Activated naive CD4-positive, alpha-beta T cell treated with anti-CD3 and anti-CD28 coated beads for 36 hours (primary cell): ENCODE measurements at regions not wholly inside any gene's neighbourhood (a gene's known extent, or its start where the extent isn't known, plus 50 kb on each side); places are given as distances from the start of the nearest gene placed in this dataset.

Experiments used
- CTCF ChIA-PET: fragments of 350-600 bp; sonication (Branson Sonifier 250); formaldehyde crosslinking; loops from one replicate; lab custom pipeline; 2021; ENCODE audit warnings: antibody characterized with exemption; lab: Charles Lee
- DNase-seq: peaks from one replicate; pipeline ENCODE4 v3.0.0-alpha.2; 2020
- H3K27ac Mint-ChIP-seq: one replicate; pipeline ENCODE4 v1.8.0; 2021; ENCODE audit warnings: mild to moderate bottlenecking, mixed read lengths
- H3K27me3 Mint-ChIP-seq: one replicate; pipeline ENCODE4 v1.8.0; 2021; ENCODE audit warnings: low read depth, mixed read lengths
- H3K36me3 Mint-ChIP-seq: one replicate; pipeline ENCODE4 v1.8.0; 2021; ENCODE audit warnings: low read depth, mixed read lengths
- H3K4me1 Mint-ChIP-seq: one replicate; pipeline ENCODE4 v1.8.0; 2021; ENCODE audit warnings: low read depth, mixed read lengths
- H3K4me3 Mint-ChIP-seq: one replicate; pipeline ENCODE4 v1.8.0; 2021; ENCODE audit warnings: mild to moderate bottlenecking, moderate library complexity, mixed read lengths
- H3K9me3 Mint-ChIP-seq: one replicate; pipeline ENCODE4 v1.8.0; 2021; ENCODE audit warnings: mixed read lengths
- intact Hi-C: fragments of 100-400 bp; cut with micrococcal nuclease; formaldehyde crosslinking; loops from one replicate; pipeline ENCODE4 v1.15.1; 2023

DNA sequence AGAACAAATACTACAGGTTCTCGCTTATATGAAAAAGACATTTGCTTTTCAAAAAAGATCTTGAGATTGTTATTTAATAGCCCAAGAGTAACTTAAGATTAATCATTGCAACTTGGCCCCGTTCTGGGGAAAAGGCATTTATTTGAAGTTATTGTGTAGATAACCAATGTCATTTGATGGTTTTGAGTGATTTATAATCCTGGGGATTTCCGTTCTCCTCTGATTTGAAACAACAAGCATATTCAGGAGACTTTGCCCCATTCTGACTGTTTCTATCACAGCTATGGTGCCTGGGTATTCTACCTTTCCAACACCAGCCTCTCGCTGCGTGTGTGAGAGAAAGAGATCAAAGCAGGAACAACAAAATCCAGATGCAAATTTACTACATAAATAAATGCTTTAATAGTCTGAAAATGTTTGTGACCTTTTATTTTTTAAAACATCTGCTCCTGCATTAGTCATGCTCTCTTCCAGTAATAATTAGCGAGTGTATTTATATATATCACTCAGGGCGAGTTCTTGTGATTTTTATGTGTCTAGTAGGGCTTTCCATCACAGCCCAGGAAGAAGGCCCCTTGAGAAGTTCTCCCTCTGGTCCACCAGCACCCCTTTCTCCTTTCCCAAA is 197.9 kb upstream of the FOXQ1 start:
- no peaks in the 10 kb centered on the region for H3K36me3 Mint-ChIP-seq
- DNase-seq: no peak
- CTCF ChIA-PET: no interaction called here
- no peaks in the 10 kb centered on the region for H3K9me3 Mint-ChIP-seq
- peaks cover 9% of the 10 kb centered on the region for H3K27me3 Mint-ChIP-seq
- no peak overlapping the region for H3K27ac Mint-ChIP-seq
- intact Hi-C loops: no loop called here
- no peak overlapping the region for H3K4me3 Mint-ChIP-seq
- no peaks in the 10 kb centered on the region for H3K4me1 Mint-ChIP-seq

DNA sequence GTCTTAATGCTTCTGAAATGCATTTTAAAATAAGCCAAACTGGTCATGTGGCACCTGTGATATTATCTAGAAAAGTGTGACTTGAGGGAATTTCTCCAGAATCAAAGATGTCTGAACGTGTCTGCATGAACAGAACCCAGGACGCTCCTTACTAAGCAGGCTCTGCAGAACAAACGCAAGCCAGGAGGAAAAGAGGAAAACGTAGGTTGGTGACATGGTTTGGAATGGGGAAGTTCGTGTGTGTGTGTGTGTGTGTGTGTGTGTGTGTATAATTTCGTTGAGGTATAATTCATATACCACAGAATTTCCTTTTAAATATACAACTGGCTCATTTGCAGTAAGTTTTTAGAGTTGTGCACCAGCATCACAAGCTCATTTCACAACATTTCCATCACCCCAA is 200.5 kb upstream of the FOXQ1 start:
- no peaks in the 10 kb centered on the region for H3K9me3 Mint-ChIP-seq

DNA sequence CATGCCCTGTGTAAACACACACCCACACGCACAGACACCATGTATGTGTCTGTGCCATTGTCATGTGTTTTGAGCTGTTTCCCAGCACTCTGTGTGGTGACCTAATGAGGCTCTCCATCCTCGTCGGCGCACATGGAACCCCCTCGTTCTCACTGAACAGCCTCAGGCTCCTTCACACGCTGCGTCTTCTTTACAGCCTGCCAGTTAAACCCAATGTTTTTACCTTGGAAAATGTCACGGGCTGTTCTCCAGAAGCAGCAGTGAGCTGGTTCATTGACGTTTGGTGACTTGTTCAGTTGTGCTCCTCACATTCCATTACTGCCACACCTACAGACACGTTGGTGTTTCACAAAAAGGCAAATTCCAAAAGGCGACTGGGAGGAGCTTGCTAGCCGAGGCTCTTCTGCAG is 201.0 kb upstream of the FOXQ1 start:
- peaks cover 7% of the 10 kb centered on the region for H3K27me3 Mint-ChIP-seq
- CTCF ChIA-PET: interaction anchor here (1.3 kb wide), 1 partner anchor 185 kb away, joined by 4 read pairs; no protein-coding TSS in a partner anchor
- no peaks in the 10 kb centered on the region for H3K36me3 Mint-ChIP-seq
- no peak overlapping the region for H3K4me3 Mint-ChIP-seq
- intact Hi-C loops: no loop called here
- no peaks in the 10 kb centered on the region for H3K4me1 Mint-ChIP-seq
- no peaks in the 10 kb centered on the region for H3K9me3 Mint-ChIP-seq
- no peak for DNase-seq
- no peak overlapping the region for H3K27ac Mint-ChIP-seq

More for the DNA sequence above, 200.5 kb upstream of the FOXQ1 start:
- Mint-ChIP-seq H3K4me1 (no peaks in the 10 kb centered on the region), H3K4me3 (no peak overlapping the region), H3K36me3 (no peaks in the 10 kb centered on the region), H3K27ac (no peak overlapping the region), H3K27me3 (peaks cover 7% of the 10 kb centered on the region)
- DNase-seq: no peak
- CTCF ChIA-PET: interaction anchor here (1.3 kb wide), 1 partner anchor 185 kb away, joined by 4 read pairs; no protein-coding TSS in a partner anchor
- intact Hi-C loops: no loop called here

DNA sequence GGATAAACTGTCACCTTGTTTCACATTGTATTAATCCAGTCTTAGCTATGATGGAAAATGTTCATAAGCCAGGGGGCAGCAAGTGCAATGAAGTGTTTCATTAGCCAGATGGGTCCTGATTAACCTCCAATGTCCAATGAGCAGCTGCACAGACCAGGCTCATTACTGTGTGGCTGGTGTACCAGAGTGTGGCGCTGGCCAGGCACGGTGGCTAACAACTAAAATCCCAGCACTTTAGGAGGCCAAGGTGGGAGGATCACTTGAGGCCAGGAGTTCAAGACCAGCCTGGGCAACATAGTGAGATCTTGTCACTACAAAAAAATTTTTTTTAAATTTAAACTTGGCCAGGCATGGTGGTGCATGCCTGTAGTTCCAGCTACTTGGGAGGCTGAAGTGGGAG is 201.7 kb upstream of the FOXQ1 start:
- intact Hi-C loops: no loop called here
- DNase-seq: no peak
- no peaks in the 10 kb centered on the region for H3K36me3 Mint-ChIP-seq
- CTCF ChIA-PET: interaction anchor here (1.1 to 1.3 kb wide), 2 partner anchors 55 to 186 kb away, joined by 3 to 4 read pairs; no protein-coding TSS in a partner anchor
- H3K9me3 Mint-ChIP-seq: no peaks in the 10 kb centered on the region
- no peak overlapping the region for H3K4me3 Mint-ChIP-seq
- H3K4me1 Mint-ChIP-seq: no peaks in the 10 kb centered on the region
- peaks cover 7% of the 10 kb centered on the region for H3K27me3 Mint-ChIP-seq
- H3K27ac Mint-ChIP-seq: no peak overlapping the region

DNA sequence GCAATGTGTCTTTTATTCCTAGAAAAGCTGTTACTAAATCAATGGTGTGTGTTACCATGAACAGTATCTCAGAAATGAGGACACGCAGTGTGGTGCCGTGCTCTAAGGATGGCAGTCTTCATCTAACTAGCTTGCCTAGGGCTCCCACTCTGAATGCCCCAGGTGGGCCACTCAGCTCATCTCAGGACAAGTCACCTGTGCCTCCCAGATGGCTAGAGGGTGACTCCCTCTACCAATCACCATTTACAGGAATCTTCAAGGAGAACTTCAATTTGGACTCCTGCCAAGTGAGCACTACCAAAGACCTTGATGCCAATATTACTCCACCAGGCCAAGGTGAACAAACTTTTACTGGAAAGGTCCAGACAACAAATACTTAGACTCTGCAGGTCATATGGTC is 202.8 kb upstream of the FOXQ1 start:
- Mint-ChIP-seq H3K4me3 (no peak overlapping the region), H3K9me3 (no peaks in the 10 kb centered on the region), H3K27ac (no peak overlapping the region), H3K27me3 (peaks cover 9% of the 10 kb centered on the region), H3K4me1 (no peaks in the 10 kb centered on the region), H3K36me3 (no peaks in the 10 kb centered on the region)
- intact Hi-C loops: no loop called here
- DNase-seq: no peak
- CTCF ChIA-PET: interaction anchor here (1.1 kb wide), 1 partner anchor 56 kb away, joined by 3 read pairs; no protein-coding TSS in a partner anchor

DNA sequence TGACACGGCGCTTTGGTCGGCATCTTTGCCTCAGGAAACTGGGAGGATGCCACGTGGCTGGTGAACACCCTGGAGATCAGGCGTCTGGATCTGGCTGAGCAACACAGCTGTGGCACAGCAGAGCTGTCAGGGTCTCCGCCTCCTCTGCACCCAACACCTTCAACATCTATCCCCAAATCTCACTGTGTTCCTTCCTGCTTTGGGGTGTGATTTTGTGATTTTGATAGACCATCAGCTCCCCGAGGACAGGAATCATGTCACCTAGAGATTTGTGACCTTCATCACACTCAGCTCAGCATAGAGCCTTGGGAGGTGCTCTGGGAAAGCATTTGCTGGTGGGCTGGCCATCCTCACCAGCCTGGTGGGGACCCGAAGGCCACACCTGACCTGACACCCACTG is 203.7 kb upstream of the FOXQ1 start:
- no peak overlapping the region for H3K4me3 Mint-ChIP-seq
- CTCF ChIA-PET: no interaction called here
- H3K36me3 Mint-ChIP-seq: no peaks in the 10 kb centered on the region
- peaks cover 9% of the 10 kb centered on the region for H3K27me3 Mint-ChIP-seq
- no peak for DNase-seq
- no peaks in the 10 kb centered on the region for H3K4me1 Mint-ChIP-seq
- H3K9me3 Mint-ChIP-seq: no peaks in the 10 kb centered on the region
- intact Hi-C loops: no loop called here
- H3K27ac Mint-ChIP-seq: no peak overlapping the region

DNA sequence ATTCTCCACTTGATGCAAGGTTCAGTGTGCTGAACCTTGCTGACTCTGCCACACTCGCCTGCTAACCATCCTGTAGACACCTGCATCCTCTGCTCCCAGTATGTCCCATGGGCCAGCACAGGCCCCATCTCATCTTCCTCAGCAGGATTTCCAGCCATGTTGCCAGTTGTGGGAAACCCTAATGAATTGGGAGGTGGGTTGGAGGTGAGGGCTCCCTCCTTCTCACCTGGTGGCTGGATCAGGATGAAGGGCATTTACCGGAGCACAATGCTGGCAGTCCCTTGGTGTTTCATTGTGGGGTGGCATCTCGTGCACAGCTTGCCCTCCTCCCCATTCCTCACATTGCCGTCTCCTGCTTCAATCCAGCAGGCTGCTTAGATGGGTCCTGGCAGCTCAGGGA is 204.3 kb upstream of the FOXQ1 start:
- CTCF ChIA-PET: no interaction called here
- no peaks in the 10 kb centered on the region for H3K4me1 Mint-ChIP-seq
- no peaks in the 10 kb centered on the region for H3K9me3 Mint-ChIP-seq
- intact Hi-C loops: no loop called here
- H3K27ac Mint-ChIP-seq: no peak overlapping the region
- peaks cover 9% of the 10 kb centered on the region for H3K27me3 Mint-ChIP-seq
- no peaks in the 10 kb centered on the region for H3K36me3 Mint-ChIP-seq
- no peak for DNase-seq
- H3K4me3 Mint-ChIP-seq: no peak overlapping the region

DNA sequence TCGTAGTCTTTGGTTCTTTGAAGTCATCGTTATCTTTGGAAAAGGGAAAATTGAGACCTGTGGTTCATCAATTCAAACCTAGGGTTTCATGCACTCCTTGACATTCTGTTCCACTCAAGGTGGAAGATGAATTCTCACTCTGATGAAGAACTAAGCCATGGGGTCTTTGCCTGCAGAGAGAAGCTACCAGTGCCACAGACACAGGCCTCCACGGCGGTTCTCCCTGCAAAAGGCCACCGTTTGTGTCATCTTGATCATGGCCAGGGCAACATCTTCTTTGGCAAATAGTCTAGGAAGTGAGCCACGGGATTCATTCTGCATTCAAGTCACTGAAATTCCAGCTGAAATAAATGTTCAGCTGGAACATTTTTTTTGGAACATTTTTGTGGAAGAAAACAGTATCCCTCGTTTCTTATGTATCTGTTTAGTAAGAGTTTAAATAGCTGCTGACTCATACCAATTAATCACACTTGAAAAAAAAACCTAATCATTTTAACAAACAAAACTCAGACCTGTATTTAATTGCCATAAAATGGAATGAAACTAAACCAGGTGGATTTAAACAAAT is 206.0 kb upstream of the FOXQ1 start:
- CTCF ChIA-PET: interaction anchor here (0.7 kb wide), 1 partner anchor 32 kb away, joined by 3 read pairs; no protein-coding TSS in a partner anchor
- intact Hi-C loops: no loop called here
- no peak overlapping the region for H3K27ac Mint-ChIP-seq
- H3K4me1 Mint-ChIP-seq: no peaks in the 10 kb centered on the region
- H3K36me3 Mint-ChIP-seq: no peaks in the 10 kb centered on the region
- no peak overlapping the region for H3K4me3 Mint-ChIP-seq
- H3K9me3 Mint-ChIP-seq: no peaks in the 10 kb centered on the region
- peaks cover 7% of the 10 kb centered on the region for H3K27me3 Mint-ChIP-seq
- no peak for DNase-seq

DNA sequence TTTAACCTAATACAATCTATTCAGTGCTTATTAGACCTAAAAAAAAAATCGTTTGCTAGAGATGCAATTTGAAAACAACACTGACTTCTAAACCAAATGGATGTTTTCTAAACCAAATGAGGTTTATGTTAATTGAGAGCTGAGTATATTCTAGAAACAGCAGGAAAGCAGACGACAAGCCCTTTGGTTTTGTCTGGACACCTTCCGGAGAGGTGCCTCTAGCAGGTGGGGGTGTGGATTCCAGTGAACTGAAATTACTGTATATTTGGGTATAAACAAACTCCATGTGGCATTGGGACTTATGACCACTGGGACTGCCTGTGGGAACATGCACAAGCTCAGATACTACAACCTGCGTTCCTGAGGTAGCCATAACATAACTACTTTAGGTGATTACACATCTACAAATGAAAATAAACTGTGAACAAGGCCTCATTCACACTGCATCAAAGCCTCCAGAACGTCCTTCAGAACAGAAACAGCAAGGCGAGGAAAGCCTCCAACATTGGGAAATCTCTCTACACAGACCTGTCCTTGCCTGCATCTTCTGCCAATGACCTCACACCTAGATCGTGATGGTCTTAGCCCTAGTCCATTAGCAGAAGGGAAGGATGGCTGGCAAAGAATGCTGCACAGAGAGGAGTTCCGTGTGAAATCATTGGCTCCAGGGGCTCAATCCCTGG is 206.8 kb upstream of the FOXQ1 start:
- no peak for DNase-seq
- Mint-ChIP-seq H3K27me3 (peaks cover 12% of the 10 kb centered on the region), H3K4me3 (no peak overlapping the region), H3K9me3 (no peaks in the 10 kb centered on the region), H3K27ac (no peak overlapping the region), H3K4me1 (no peaks in the 10 kb centered on the region), H3K36me3 (no peaks in the 10 kb centered on the region)
- intact Hi-C loops: no loop called here
- CTCF ChIA-PET: no interaction called here

DNA sequence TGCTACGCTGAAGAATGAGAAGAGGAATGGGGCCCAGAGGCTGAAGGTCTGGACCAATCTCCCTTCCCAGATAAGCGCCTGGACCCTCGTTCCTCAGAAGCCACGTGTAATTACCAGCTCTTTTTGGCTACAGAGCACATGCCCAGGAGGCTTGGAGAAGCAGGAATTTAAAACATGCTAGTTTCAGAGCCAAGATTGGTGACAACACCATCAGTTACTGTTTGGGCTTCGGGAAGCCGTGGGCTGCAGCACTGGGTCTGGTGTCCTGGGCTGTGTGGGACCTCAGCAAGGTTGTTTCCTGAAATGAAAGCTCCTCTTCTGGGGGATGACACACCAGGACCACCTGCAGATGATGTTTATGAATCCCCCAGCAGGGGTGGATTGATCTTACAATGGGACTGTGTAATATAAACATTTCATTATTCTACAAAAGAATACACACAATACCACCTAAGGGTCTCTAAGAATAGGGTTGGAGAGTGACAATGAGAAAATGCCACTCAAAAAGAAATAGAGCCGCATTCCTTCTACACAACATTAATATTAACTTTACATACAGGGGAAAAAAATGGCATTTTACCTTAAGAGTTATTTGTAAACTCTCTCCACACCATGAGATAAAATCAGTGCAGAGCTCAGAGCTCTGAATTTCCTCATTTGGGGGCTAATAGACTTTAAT is 207.8 kb upstream of the FOXQ1 start:
- CTCF ChIA-PET: no interaction called here
- intact Hi-C loops: no loop called here
- no peaks in the 10 kb centered on the region for H3K36me3 Mint-ChIP-seq
- H3K4me1 Mint-ChIP-seq: no peaks in the 10 kb centered on the region
- no peak overlapping the region for H3K27ac Mint-ChIP-seq
- H3K27me3 Mint-ChIP-seq: peaks cover 12% of the 10 kb centered on the region
- H3K9me3 Mint-ChIP-seq: no peaks in the 10 kb centered on the region
- H3K4me3 Mint-ChIP-seq: no peak overlapping the region
- DNase-seq: no peak

DNA sequence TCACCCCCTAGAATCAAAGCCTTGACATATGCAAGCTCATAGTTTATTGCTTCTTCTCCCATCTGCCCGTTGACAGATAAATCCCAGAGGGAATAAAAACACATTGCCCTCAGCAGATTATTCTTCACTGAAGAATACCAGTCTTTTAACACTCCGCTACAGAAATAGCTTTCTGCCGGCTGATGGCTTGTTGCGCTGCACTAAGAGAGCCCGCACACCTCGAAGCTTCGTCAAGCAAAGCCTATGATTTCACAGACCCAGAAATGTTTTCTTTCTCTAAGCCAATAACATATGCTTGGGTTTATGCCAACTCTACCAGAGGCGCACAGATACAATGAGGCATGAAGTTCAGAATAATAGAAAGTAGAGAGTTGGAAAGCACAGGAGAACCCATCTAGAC is 208.9 kb upstream of the FOXQ1 start:
- H3K27ac Mint-ChIP-seq: no peak overlapping the region
- H3K9me3 Mint-ChIP-seq: no peaks in the 10 kb centered on the region
- H3K4me1 Mint-ChIP-seq: no peaks in the 10 kb centered on the region
- H3K4me3 Mint-ChIP-seq: no peak overlapping the region
- DNase-seq: no peak
- CTCF ChIA-PET: no interaction called here
- H3K27me3 Mint-ChIP-seq: peaks cover 12% of the 10 kb centered on the region
- no peaks in the 10 kb centered on the region for H3K36me3 Mint-ChIP-seq
- intact Hi-C loops: no loop called here

DNA sequence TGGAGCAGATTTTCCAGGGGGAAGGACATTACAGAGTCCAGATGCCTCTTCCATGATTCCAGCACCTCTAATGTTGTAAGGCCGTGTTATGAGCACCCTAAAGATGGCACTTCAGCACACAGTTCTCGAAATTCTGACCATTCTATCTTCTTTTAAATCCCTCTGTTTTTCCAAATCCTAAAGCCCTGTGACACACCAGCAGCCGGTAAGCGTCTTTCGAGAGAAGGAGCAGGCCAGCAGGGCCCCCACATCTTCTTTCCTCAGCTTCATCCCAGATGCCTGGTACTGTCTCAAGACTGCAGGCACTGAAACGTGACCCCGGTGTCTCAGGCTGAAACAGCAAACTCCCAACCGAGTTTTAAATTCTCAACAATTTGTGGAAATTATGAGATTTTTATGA is 211.6 kb upstream of the FOXQ1 start:
- DNase-seq: no peak
- Mint-ChIP-seq H3K27ac (no peak overlapping the region), H3K9me3 (no peaks in the 10 kb centered on the region), H3K27me3 (peaks cover 12% of the 10 kb centered on the region), H3K36me3 (no peaks in the 10 kb centered on the region), H3K4me3 (no peak overlapping the region), H3K4me1 (no peaks in the 10 kb centered on the region)
- CTCF ChIA-PET: no interaction called here
- intact Hi-C loops: no loop called here
